Liver (tissue), 8 donors: ENCODE measurements at regions not wholly inside any gene's neighbourhood (a gene's known extent, or its start where the extent isn't known, plus 50 kb on each side); places are given as distances from the start of the nearest gene placed in this dataset.

Experiments
- DNase-seq: peaks from one replicate; pipeline ENCODE4 v3.0.0-alpha.2; 2017; ENCODE audit warnings: low spot score
- H3K27ac ChIP-seq, 2 donors: one replicate each; pipeline ENCODE4 v1.7.0; 2013; ENCODE audit warnings: inconsistent platforms in 2 of 2, low read length in 2 of 2, control low read depth in 1 of 2, low read depth in 1 of 2, mild to moderate bottlenecking in 1 of 2
- H3K27me3 ChIP-seq, 4 donors: one replicate each; pipeline versions ENCODE4 v1.6.1 to v1.7.0; 2013; ENCODE audit warnings: low read length in 3 of 4, inconsistent platforms in 1 of 4, mild to moderate bottlenecking in 1 of 4, moderate library complexity in 1 of 4; ENCODE audit not compliant: control insufficient read depth in 4 of 4, insufficient read depth in 4 of 4
- H3K36me3 ChIP-seq, 4 donors: one replicate each; pipeline versions ENCODE4 v1.6.1 to v1.7.0; 2013; ENCODE audit warnings: low read length in 3 of 4, mild to moderate bottlenecking in 3 of 4, low read depth in 1 of 4, moderate library complexity in 1 of 4; ENCODE audit not compliant: control insufficient read depth in 4 of 4, insufficient read depth in 3 of 4
- H3K4me1 ChIP-seq, 4 donors: one replicate each; pipeline versions ENCODE4 v1.6.1 to v1.7.0; 2013; ENCODE audit warnings: low read length in 3 of 4, mild to moderate bottlenecking in 3 of 4, moderate library complexity in 1 of 4; ENCODE audit not compliant: control insufficient read depth in 4 of 4, insufficient read depth in 4 of 4
- H3K4me3 ChIP-seq, 3 donors: one replicate each; pipeline versions ENCODE4 v1.6.1 to v1.7.0; 2013; ENCODE audit warnings: low read length in 3 of 3, control low read depth in 1 of 3, low read depth in 1 of 3, mild to moderate bottlenecking in 1 of 3
- H3K9ac ChIP-seq, 2 donors: one replicate each; pipeline ENCODE4 v1.7.0; 2013; ENCODE audit warnings: low read length in 2 of 2, mild to moderate bottlenecking in 2 of 2, moderate library complexity in 2 of 2, control low read depth in 1 of 2, low read depth in 1 of 2
- H3K9me3 ChIP-seq, 4 donors: one replicate each; pipeline versions ENCODE4 v1.6.1 to v1.7.0; 2013; ENCODE audit warnings: low read length in 3 of 4; ENCODE audit not compliant: control insufficient read depth in 4 of 4
- ATF3 ChIP-seq: IDR thresholded peaks from 2 replicates; pipeline ENCODE4 v1.6.1; 2016; ENCODE audit warnings: antibody characterized with exemption
- EGR1 ChIP-seq, 2 donors: IDR thresholded peaks; 2 replicates each; pipeline ENCODE4 v1.6.1; 2016 to 2018; ENCODE audit warnings: antibody characterized with exemption in 2 of 2, low read depth in 2 of 2
- GABPA ChIP-seq, 2 donors: IDR thresholded peaks in 1 of 2; conservative IDR thresholded peaks in 1 of 2; 2 replicates each; pipeline ENCODE4 v1.6.1; 2016; ENCODE audit warnings: antibody characterized with exemption in 2 of 2, mild to moderate bottlenecking in 1 of 2, moderate library complexity in 1 of 2
- HNF4A ChIP-seq, 2 donors: conservative IDR thresholded peaks; 2 replicates each; pipeline ENCODE4 v1.6.1; 2016; ENCODE audit warnings: antibody characterized with exemption in 2 of 2, mild to moderate bottlenecking in 2 of 2
- HNF4G ChIP-seq: IDR thresholded peaks from 2 replicates; pipeline ENCODE4 v1.6.1; 2016; ENCODE audit warnings: antibody characterized with exemption
- JUND ChIP-seq, 2 donors: IDR thresholded peaks; 2 replicates each; pipeline ENCODE4 v1.6.1; 2016; ENCODE audit warnings: antibody characterized with exemption in 2 of 2
- MAX ChIP-seq: IDR thresholded peaks from 2 replicates; pipeline ENCODE4 v1.6.1; 2016; ENCODE audit warnings: antibody characterized with exemption
- NR2F2 ChIP-seq: IDR thresholded peaks from 2 replicates; pipeline ENCODE4 v1.6.1; 2016; ENCODE audit warnings: antibody characterized with exemption
- RXRA ChIP-seq, 2 donors: IDR thresholded peaks; 2 replicates each; pipeline ENCODE4 v1.6.1; 2017 to 2018; ENCODE audit warnings: antibody characterized with exemption in 2 of 2, mild to moderate bottlenecking in 1 of 2
- SP1 ChIP-seq: IDR thresholded peaks from 2 replicates; pipeline ENCODE4 v1.6.1; 2018; ENCODE audit warnings: antibody characterized with exemption, mild to moderate bottlenecking
- TAF1 ChIP-seq: conservative IDR thresholded peaks from 2 replicates; pipeline ENCODE4 v1.6.1; 2016; ENCODE audit warnings: antibody characterized with exemption, mild to moderate bottlenecking
- YY1 ChIP-seq: IDR thresholded peaks from 2 replicates; pipeline ENCODE4 v1.6.1; 2016; ENCODE audit warnings: antibody characterized with exemption, mild to moderate bottlenecking
- ZBTB33 ChIP-seq: IDR thresholded peaks from 2 replicates; pipeline ENCODE4 v1.6.1; 2016; ENCODE audit warnings: antibody characterized with exemption
- WGBS: extraction: QIAGEN DNeasy Blood & Tissue Kit; methylation state at CpG from one replicate; pipeline ENCODE4 v1.1.7; 2013; 5-methylcytosine and 5-hydroxymethylcytosine counted together
- TF ChIP-seq, protein P1 (sequence below): fragments of 150-350 bp; IDR thresholded peaks from 2 replicates; pipeline ENCODE4 v1.5.1; 2017; ENCODE audit warnings: improper control_type of control experiment, low read depth, low read length; ENCODE audit not compliant: missing input control
- donor health status: healthy.
- donor health status: healthy.
- donor health status: healthy.
- donor health status: healthy.
- donor health status: healthy.

GRCh38 chr2:147094077-147094476 lies 750.8 kb upstream of the ACVR2A start:
- Histone ChIP-seq H3K9me3 (no peaks in the 10 kb centered on the region), H3K27ac (no peak overlapping the region), H3K9ac (no peak overlapping the region), H3K36me3 (no peaks in the 10 kb centered on the region), H3K4me1 (no peaks in the 10 kb centered on the region), H3K27me3 (no peaks in the 10 kb centered on the region), H3K4me3 (no peak overlapping the region)
- 68% methylated on average over 4 of the region's 4 CpGs for WGBS
- DNase-seq, result no peak
- TF ChIP-seq RXRA (IDR thresholded peaks at IDR 0.05), result no peak
- no peak for TF ChIP-seq JUND (IDR thresholded peaks at IDR 0.05)
- no peak for TF ChIP-seq YY1
- TF ChIP-seq TAF1, result no peak
- no peak for TF ChIP-seq NR2F2
- TF ChIP-seq EGR1 (IDR thresholded peaks at IDR 0.05; ENCODE audit: low read depth in 2 of 2), result no peak
- no peak for TF ChIP-seq ZBTB33
- TF ChIP-seq SP1, result no peak
- TF ChIP-seq HNF4A (conservative IDR thresholded peaks at IDR 0.05), result no peak
- TF ChIP-seq ATF3, result no peak
- TF ChIP-seq, protein P1, sequence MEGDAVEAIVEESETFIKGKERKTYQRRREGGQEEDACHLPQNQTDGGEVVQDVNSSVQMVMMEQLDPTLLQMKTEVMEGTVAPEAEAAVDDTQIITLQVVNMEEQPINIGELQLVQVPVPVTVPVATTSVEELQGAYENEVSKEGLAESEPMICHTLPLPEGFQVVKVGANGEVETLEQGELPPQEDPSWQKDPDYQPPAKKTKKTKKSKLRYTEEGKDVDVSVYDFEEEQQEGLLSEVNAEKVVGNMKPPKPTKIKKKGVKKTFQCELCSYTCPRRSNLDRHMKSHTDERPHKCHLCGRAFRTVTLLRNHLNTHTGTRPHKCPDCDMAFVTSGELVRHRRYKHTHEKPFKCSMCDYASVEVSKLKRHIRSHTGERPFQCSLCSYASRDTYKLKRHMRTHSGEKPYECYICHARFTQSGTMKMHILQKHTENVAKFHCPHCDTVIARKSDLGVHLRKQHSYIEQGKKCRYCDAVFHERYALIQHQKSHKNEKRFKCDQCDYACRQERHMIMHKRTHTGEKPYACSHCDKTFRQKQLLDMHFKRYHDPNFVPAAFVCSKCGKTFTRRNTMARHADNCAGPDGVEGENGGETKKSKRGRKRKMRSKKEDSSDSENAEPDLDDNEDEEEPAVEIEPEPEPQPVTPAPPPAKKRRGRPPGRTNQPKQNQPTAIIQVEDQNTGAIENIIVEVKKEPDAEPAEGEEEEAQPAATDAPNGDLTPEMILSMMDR, result no peak

- no peak for DNase-seq
- WGBS, result 95% methylated on average over 4 of the region's 4 CpGs
Measured at GRCh38 chr2:147092266-147092665, 752.6 kb upstream of the ACVR2A start.

More at GRCh38 chr2:147092266-147092665, 752.6 kb upstream of the ACVR2A start:
- H3K9ac ChIP-seq, result no peak overlapping the region
- H3K36me3 ChIP-seq, result no peaks in the 10 kb centered on the region
- TF ChIP-seq HNF4A (conservative IDR thresholded peaks at IDR 0.05) (no peak), SP1 (no peak), ZBTB33 (no peak), EGR1 (IDR thresholded peaks at IDR 0.05; ENCODE audit: low read depth in 2 of 2) (no peak), GABPA (IDR thresholded peaks at IDR 0.05 in 1 of 2, conservative IDR thresholded peaks at IDR 0.05 in 1 of 2) (no peak), MAX (no peak), HNF4G (no peak), TAF1 (no peak)
- no peaks in the 10 kb centered on the region for H3K27me3 ChIP-seq
- no peak overlapping the region for H3K27ac ChIP-seq
- no peak overlapping the region for H3K4me3 ChIP-seq
- H3K4me1 ChIP-seq, result no peaks in the 10 kb centered on the region
- no peaks in the 10 kb centered on the region for H3K9me3 ChIP-seq
